Heart right ventricle (tissue), 16 donors: ENCODE measurements at regions not wholly inside any gene's neighbourhood (a gene's known extent, or its start where the extent isn't known, plus 50 kb on each side); places are given as distances from the start of the nearest gene placed in this dataset.
"Not testable (repeated sequence)": the region's sequence is repeated elsewhere in the genome, so short reads cannot be mapped to it uniquely, and the experiment has no call there.

Source experiments
- ATAC-seq, 8 donors: fragments of 200-7000 bp; cut with Tn5 transposase; one replicate each; pipeline ENCODE4 v1.9.1; 2020; ENCODE audit warnings: mild to moderate bottlenecking in 8 of 8, moderate library complexity in 8 of 8, moderate number of reproducible peaks in 1 of 8
- DNase-seq, 2 donors: peaks; one replicate each; pipeline ENCODE4 v3.0.0-alpha.2; 2020
- H3K27ac ChIP-seq, 10 donors: fragments of 200-600 bp; sonication (generic) in 2 of 10; one replicate each; pipeline versions ENCODE4 v1.5.0 to v1.8.0; 2020 to 2022; ENCODE audit warnings: mild to moderate bottlenecking in 3 of 10
- H3K27me3 ChIP-seq, 7 donors: fragments of 200-600 bp; one replicate each; pipeline ENCODE4 v1.8.0; 2021 to 2022; ENCODE audit warnings: mild to moderate bottlenecking in 2 of 7
- H3K36me3 ChIP-seq, 9 donors: fragments of 200-600 bp; sonication (generic) in 1 of 9; one replicate each; pipeline versions ENCODE4 v1.5.0 to v1.8.0; 2020 to 2022; ENCODE audit warnings: mild to moderate bottlenecking in 2 of 9
- H3K4me1 ChIP-seq, 9 donors: fragments of 200-600 bp; sonication (generic) in 1 of 9; one replicate each; pipeline versions ENCODE4 v1.5.0 to v1.8.0; 2020 to 2022; ENCODE audit warnings: mild to moderate bottlenecking in 4 of 9
- H3K4me3 ChIP-seq, 10 donors: fragments of 200-600 bp; sonication (generic) in 2 of 10; one replicate each; pipeline versions ENCODE4 v1.5.0 to v1.8.0; 2020 to 2022; ENCODE audit warnings: mild to moderate bottlenecking in 7 of 10, moderate library complexity in 2 of 10
- H3K9me3 ChIP-seq, 11 donors: fragments of 200-600 bp in 10 of 11; sonication (generic) in 2 of 11; one replicate each; pipeline versions ENCODE4 v1.5.0 to v1.8.0; 2013 to 2022; ENCODE audit warnings: mild to moderate bottlenecking in 2 of 11, control low read depth in 1 of 11, moderate library complexity in 1 of 11
- WGBS, 2 donors: extraction: QIAGEN DNeasy Blood & Tissue Kit; methylation state at CpG; one replicate each; pipeline ENCODE4 v1.1.7; 2013; ENCODE audit warnings: inconsistent platforms in 1 of 2; 5-methylcytosine and 5-hydroxymethylcytosine counted together
- intact Hi-C, 10 donors: fragments of 100-400 bp; cut with DNase I; formaldehyde crosslinking; loops; one replicate each; pipeline versions ENCODE4 v1.11.1 to v1.14.2; 2022
- donor health status: Arrhythmogenic right ventricular cardiomyopathy.
- donor health status: ischemic (EF 13 %, LVEDD 7.1; RV severe dilation, severe dysfunction).
- donor health status: healthy with polysubstance abuse.
- donor health status: DM: no; HTN: yes; CAD: no.
- donor health status: DM: no; HTN: no; CAD: no.
- donor health status: ischemic (EF 25% LVEDD 6.9; RV normal size, moderate dysfunction).
- donor health status: ischemic (EF 25% LVEDD 5.7; RV mildly dilated, moderate dysfunction).
- donor health status: healthy.
- donor health status: DM: yes; HTN: yes; CAD: no.
- donor health status: Ischemic cardiomyopathy.
- donor health status: ischemic (EF 35%, LVEDD 5.7; RV mildly dilated, moderate dysfunction).
- donor health status: nonischemic (EF 11% LVEDD 7.7; RV severe dilation, severe dysfunction).
- donor health status: DM: yes; HTN: yes; CAD: no.
- donor health status: PGD.
- donor health status: ischemic (EF 29% LVEDD 5.4; RV normal size, mild dysfunction).
- donor health status: nonischemic (EF 23%, LVEDD 6.1; RV moderate dilation, normal function).

DNA sequence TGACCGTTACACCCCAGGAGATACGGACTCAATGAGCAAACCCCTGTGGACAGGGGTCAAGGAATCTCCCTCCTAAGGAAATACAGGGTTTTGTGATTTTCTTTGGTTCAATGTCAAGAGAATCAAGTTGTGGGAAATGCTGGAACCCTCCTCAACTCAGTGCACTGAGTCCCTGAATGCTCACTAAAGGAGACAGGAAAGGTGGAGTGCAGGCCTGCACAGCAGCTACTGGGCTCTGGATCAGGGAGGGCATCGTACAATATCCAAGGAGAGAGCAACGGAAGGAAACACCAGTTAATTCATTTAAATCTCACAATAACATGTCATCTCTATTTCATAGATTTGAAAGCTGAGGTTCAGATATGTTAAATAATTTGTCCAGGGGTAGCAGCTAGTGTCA, 263.5 kb upstream of the PLGLB1 start:
- H3K9me3 ChIP-seq, H3K4me1 ChIP-seq, H3K27me3 ChIP-seq, H3K4me3 ChIP-seq, intact Hi-C loops, H3K27ac ChIP-seq, DNase-seq, H3K36me3 ChIP-seq: not testable (repeated sequence)
- WGBS, 2 donors: 61 to 68% methylated on average over 4 of the region's 4 CpGs
- peak in 2 of 8 donors; percentile 49 to 55 for ATAC-seq

DNA sequence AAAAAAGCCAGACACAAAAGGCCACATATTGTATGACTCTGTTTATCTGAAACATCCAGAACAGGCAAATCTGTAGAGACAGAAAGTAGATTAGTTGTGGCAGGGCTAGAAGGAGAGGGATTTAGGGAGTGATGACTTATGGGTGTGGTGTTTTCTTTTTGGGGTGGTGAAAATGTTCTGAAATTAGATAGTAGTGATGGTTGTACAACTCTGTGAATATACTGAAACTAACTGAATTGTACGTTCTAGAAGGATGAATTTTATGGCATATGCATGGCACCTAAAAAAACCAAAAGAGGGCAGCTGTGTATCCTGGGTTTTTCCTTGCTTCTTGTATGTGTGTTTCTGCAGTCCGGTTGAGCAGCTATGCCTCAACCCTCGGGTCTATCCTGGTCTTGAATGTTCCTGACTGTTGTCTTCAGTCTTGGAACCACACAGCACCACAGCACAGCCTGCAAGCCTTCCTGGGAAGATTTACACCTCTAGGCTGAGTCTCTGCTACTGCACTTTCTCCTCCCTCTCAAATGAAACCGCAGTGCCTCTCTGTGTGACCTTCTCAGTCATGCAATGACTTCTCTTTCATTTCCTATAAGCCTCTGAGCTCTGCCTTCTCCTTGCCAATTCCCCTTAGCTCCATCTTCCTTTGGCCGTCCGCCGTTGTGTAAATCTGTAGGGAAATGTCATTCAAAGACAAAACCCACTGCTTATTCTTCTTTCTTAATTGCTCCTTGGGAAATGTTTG, 269.1 kb upstream of the PLGLB1 start:
- 52 to 66% methylated on average over 5 to 6 of the region's 7 CpGs for WGBS, 2 donors
- H3K9me3 ChIP-seq, H3K4me3 ChIP-seq, DNase-seq, H3K27me3 ChIP-seq, H3K36me3 ChIP-seq, H3K4me1 ChIP-seq, H3K27ac ChIP-seq, intact Hi-C loops: not testable (repeated sequence)
- ATAC-seq: peak in 1 of 8 donors; percentile 39

DNA sequence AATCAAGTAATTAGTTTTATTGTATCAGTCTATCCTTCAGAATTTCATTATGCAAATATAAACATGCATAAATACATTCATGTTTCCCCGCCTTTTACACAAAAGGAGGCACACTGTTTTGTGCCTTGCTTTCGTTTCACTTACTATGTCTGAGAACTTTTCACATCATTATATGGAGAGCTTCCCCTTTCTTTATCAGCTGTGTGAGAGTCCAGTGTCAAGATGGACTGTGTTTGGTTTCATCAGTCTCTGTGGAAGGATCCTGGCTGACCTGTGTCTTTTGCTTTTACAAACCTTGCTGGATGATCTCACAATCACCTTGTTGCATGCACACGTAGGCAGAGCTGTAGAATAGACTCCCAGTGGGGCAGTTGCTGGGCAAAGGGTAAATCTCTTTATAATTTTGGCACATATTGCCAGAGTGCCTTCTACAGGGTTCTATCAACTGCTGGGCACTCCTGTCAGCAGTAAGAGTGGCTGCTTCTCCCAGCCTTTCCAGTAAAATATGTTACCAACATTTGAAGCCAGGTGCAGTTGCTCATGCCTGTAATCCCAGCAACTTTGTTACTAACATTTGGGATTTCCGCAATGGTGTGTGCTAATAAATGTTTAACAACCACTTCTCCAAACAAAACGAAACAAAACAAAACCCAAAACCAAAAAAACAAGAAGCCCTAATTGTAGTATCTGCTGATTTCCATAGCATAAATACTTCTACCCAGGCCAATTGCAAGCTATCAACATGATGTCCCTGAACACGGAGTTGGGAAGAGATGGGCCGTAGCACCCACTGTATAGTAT, 270.0 kb upstream of the PLGLB1 start:
- DNase-seq, H3K4me3 ChIP-seq, H3K9me3 ChIP-seq, H3K4me1 ChIP-seq, ATAC-seq, intact Hi-C loops, H3K27me3 ChIP-seq, H3K36me3 ChIP-seq, H3K27ac ChIP-seq: not testable (repeated sequence)
- 86 to 89% methylated on average over 6 of the region's 7 CpGs for WGBS, 2 donors

DNA sequence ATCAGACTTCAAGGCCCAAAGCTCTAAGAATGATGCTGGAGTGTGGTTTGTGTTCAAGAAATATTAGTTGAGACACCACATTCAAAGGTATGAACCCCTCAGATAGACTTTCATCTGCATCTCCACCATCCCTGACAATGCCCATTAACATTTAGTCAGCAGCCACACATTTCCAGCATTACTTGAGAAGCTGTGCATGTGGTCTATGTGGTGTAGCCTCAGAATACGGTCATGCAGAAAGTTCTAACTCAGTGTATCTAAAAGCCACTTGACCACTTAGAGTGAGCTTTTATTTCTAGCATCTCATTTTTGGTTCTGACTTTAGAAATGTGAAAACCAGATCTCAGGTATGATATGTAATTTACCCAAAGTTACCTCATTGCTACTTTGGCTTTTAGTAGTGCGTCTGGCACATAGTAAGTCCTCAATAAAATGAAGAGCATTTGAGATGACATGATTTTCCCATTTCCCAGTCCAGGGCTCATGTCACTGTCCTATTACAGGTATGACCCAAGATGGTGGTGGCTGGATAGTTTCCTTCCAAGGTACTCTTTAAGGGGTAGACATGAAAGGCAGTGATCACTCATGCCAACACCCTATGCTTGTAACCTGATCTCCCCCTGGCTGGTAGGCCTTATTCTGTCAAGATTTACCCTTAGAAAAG, 272.4 kb upstream of the PLGLB1 start:
- DNase-seq, H3K4me3 ChIP-seq, H3K36me3 ChIP-seq, H3K27ac ChIP-seq, intact Hi-C loops, H3K4me1 ChIP-seq, H3K27me3 ChIP-seq, ATAC-seq, H3K9me3 ChIP-seq: not testable (repeated sequence)
- WGBS, 2 donors: 98% methylated on average over 2 of the region's 2 CpGs

DNA sequence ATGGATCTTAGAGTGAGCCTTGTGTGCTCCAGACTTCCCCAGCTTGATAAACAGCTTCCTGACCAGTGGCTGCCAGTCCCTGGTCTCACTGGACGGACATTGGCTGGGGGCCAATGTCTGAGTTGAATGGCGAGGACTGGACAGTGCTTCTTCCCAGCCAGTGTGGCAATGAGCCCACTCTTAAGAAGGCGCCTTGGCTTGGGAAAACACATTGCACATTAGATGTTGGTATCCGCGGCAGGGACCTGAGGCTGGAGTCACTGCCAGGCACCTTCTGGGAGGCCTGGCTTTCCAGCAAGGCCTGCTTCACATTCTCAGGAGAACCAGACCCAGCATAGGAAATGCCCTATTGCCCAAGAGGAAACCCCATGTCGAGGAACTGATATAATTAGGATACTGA, 273.5 kb upstream of the PLGLB1 start:
- ATAC-seq (peak; percentile 18 to 88 (median 68)), DNase-seq (peak in 1 of 2 donors; percentile 34)
- H3K4me1 ChIP-seq, H3K4me3 ChIP-seq, H3K27me3 ChIP-seq, intact Hi-C loops, H3K9me3 ChIP-seq, H3K36me3 ChIP-seq: not testable (repeated sequence)
- peak overlapping the region in 2 of 10 donors; percentile 21 to 30 for H3K27ac ChIP-seq
- WGBS, 2 donors: 40 to 45% methylated on average over 6 of the region's 6 CpGs

DNA sequence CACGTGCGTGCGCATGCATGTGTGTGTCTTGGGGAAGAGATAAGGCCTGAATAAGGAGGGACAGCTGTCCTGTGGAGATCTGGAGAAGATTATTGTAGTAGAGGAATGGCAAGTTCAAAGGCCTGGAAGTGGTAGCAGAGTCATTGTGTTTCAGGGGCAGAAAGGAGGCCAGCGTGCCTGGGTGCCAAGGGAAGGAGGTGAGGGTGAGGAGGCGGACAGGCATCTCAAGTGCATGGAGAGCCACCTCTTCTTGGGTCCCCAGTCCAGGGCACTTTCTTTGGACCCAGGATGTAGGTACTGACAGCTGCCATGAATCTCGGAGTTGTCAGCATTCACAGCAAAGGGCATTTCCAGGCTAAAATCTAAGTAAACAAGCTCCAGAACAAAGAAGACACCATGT, 279.7 kb upstream of the PLGLB1 start:
- WGBS, 2 donors: 83 to 95% methylated on average over 6 of the region's 6 CpGs
- ATAC-seq, H3K9me3 ChIP-seq, H3K4me3 ChIP-seq, DNase-seq, H3K36me3 ChIP-seq, H3K4me1 ChIP-seq, intact Hi-C loops, H3K27ac ChIP-seq, H3K27me3 ChIP-seq: not testable (repeated sequence)

DNA sequence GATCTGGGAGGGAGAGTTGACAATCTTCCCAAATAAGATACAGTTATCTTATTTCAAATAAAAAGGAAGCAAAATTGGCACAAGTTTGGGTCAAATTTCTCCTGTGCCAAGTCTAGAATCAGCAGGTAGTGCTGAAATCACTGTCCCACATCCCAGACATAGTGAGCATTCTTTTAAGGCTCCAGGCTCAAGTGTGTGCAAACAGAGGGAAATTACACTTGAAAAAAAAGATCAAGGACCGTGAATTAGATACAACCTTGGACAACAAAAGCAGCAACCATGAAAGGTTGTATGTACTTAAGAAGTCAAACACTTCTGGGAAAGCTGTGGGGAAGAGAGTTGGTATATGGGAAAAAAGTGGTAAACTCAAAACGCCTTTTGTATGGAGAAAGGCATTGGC, 280.2 kb upstream of the PLGLB1 start:
- H3K9me3 ChIP-seq, DNase-seq, H3K27me3 ChIP-seq, H3K27ac ChIP-seq, H3K4me1 ChIP-seq, H3K4me3 ChIP-seq, H3K36me3 ChIP-seq, intact Hi-C loops, ATAC-seq: not testable (repeated sequence)
- WGBS, 2 donors: 52 to 67% methylated on average over 1 of the region's 2 CpGs

DNA sequence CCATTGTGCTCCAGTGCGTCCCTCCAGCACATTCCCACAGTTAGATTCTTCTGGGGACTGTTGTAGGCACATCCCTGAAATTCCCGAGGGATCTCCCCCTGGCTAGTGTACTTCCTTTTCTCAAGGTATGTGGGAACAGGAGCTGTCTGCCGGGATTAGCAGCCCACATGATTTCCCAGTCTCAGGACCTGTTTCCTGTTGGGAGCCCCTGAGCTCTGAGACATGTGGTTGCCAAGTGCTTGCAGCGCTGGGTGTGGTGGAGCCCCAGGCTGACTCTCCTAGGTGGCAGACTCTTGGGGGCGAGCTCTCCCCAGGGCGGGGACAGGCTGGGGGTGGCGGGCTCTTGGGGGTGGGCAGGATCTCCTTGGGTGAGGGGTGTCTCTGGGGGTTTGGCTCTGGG, 287.0 kb upstream of the PLGLB1 start:
- 65 to 77% methylated on average over 2 to 3 of the region's 7 CpGs for WGBS, 2 donors
- H3K4me3 ChIP-seq, H3K27me3 ChIP-seq, H3K4me1 ChIP-seq, H3K36me3 ChIP-seq, H3K27ac ChIP-seq, intact Hi-C loops, H3K9me3 ChIP-seq, DNase-seq: not testable (repeated sequence)
- ATAC-seq: peak; percentile 60 to 93 (median 88)

DNA sequence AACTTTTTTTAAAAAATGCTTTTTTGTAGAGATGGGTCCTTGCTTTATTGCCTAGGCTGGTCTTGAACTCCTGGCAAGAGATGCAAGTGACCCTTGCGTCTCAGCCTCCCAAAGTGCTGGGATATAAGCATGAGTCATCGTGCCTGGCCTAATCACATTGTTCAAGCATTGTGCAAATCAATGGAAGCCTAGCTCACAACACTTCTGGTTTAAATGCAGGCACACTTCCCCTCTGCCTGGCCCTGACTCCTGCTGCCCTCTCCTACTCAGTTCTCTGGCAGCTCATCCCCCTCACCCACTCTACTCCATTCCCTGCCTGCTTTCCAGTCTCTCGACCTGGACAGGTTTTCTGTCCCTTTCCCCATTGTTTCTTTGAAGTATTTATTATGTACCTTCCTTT, 288.1 kb upstream of the PLGLB1 start:
- WGBS, 2 donors: 46 to 55% methylated on average over 3 of the region's 3 CpGs
- H3K4me1 ChIP-seq, DNase-seq, H3K27me3 ChIP-seq, intact Hi-C loops, H3K27ac ChIP-seq, H3K36me3 ChIP-seq, H3K9me3 ChIP-seq, H3K4me3 ChIP-seq: not testable (repeated sequence)
- ATAC-seq: peak in 2 of 8 donors; percentile 35 to 44

DNA sequence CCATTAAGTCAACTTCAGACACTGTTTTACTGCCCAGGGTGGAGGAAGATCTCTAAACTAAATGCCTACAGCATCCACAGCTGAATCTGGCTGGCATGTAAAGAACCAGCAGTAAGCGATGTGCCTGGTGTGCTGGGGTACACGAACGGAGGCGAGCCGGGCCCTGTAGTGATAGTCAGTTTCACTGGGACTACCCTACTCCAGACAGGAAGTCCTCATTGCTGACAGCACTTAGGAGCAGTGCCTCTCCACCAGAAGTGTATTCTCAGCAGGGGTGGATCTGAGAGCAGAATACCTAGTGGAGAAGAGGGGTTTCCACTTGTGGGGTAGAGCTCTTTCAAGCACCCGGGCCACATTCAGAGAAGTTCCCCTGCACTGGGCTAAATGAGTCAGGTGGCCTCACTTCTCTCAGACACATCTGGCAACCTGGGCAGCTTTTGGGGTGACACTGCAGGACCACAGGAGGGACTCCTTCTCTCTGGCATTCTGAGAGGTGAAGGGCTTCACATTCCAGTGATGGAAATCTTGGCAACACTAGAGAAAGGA, 290.3 kb upstream of the PLGLB1 start:
- H3K4me1 ChIP-seq, intact Hi-C loops, H3K4me3 ChIP-seq, H3K27ac ChIP-seq, H3K9me3 ChIP-seq, ATAC-seq, H3K27me3 ChIP-seq, H3K36me3 ChIP-seq, DNase-seq: not testable (repeated sequence)
- 85 to 98% methylated on average over 5 of the region's 6 CpGs for WGBS, 2 donors

DNA sequence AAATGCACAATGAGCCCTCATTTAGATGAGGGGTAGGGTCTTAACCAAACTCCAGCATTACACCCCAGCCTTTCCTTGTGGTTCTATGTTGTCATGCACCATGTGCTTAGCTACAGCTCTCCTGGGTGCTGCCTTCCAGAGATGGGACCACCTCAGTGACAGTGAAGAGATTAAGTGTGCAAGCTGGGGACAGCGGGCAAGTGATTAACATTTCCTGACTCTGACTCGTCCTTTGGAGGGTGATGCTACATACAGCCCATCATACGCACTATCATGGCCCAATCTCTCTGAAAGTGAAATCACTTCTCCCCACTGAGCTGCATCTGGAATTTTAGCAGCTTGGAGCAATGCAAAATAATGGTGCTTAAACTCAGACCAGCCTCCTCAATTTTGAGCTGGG, 293.0 kb upstream of the PLGLB1 start:
- H3K36me3 ChIP-seq, H3K4me3 ChIP-seq, intact Hi-C loops, ATAC-seq, H3K27ac ChIP-seq, H3K27me3 ChIP-seq, DNase-seq, H3K9me3 ChIP-seq, H3K4me1 ChIP-seq: not testable (repeated sequence)
- 82 to 88% methylated on average over 3 of the region's 3 CpGs for WGBS, 2 donors
